GM23248 (cell line): ENCODE measurements at regions not wholly inside any gene's neighbourhood (a gene's known extent, or its start where the extent isn't known, plus 50 kb on each side); places are given as distances from the start of the nearest gene placed in this dataset.
"Not testable (repeated sequence)": the region's sequence is repeated elsewhere in the genome, so short reads cannot be mapped to it uniquely, and the experiment has no call there.

ENCODE experiments used
- DNase-seq: peaks from one replicate; pipeline ENCODE4 v3.0.0-alpha.2; 2015
- H2AFZ ChIP-seq: fragments of 200-600 bp; sonication (generic); 2 replicates; pipeline ENCODE4 v1.6.1; 2016; ENCODE audit warnings: antibody characterized with exemption
- H3F3A ChIP-seq: fragments of 200-600 bp; sonication (generic); 2 replicates; pipeline ENCODE4 v1.6.1; 2016; ENCODE audit warnings: mild to moderate bottlenecking, antibody characterized with exemption, mixed run types; ENCODE audit not compliant: insufficient read depth
- H3K27ac ChIP-seq: fragments of 200-600 bp; sonication (generic); 2 replicates; pipeline ENCODE4 v1.5.1; 2016; ENCODE audit warnings: mild to moderate bottlenecking
- H3K27me3 ChIP-seq: fragments of 200-600 bp; sonication (generic); replicated peaks from 2 replicates; pipeline ENCODE4 v1.6.1; 2016; ENCODE audit warnings: mild to moderate bottlenecking; ENCODE audit not compliant: insufficient read depth
- H3K36me3 ChIP-seq: fragments of 200-600 bp; sonication (generic); 2 replicates; pipeline ENCODE4 v1.6.1; 2016; ENCODE audit warnings: low read depth, mild to moderate bottlenecking
- H3K4me1 ChIP-seq: fragments of 200-600 bp; sonication (generic); 2 replicates; pipeline ENCODE4 v1.6.1; 2016; ENCODE audit warnings: mild to moderate bottlenecking; ENCODE audit not compliant: insufficient read depth
- H3K4me2 ChIP-seq: fragments of 200-600 bp; sonication (generic); one replicate; pipeline ENCODE4 v1.6.1; 2016; ENCODE audit warnings: mild to moderate bottlenecking; ENCODE audit not compliant: unreplicated experiment
- H3K4me3 ChIP-seq: fragments of 200-600 bp; sonication (generic); 2 replicates; pipeline ENCODE4 v1.5.1; 2016; ENCODE audit warnings: mild to moderate bottlenecking
- H3K79me2 ChIP-seq: fragments of 200-600 bp; sonication (generic); 2 replicates; pipeline ENCODE4 v1.6.1; 2016; ENCODE audit warnings: mild to moderate bottlenecking; ENCODE audit not compliant: insufficient read depth
- H3K9ac ChIP-seq: fragments of 200-600 bp; sonication (generic); 2 replicates; pipeline ENCODE4 v1.6.1; 2016; ENCODE audit warnings: mild to moderate bottlenecking
- H3K9me2 ChIP-seq: fragments of 200-600 bp; sonication (generic); 2 replicates; pipeline ENCODE4 v1.6.1; 2016; ENCODE audit warnings: mixed run types, mild to moderate bottlenecking, moderate library complexity; ENCODE audit not compliant: insufficient read depth
- H3K9me3 ChIP-seq: fragments of 200-600 bp; sonication (generic); one replicate; pipeline ENCODE4 v1.6.1; 2017; ENCODE audit warnings: low read depth
- H4K20me1 ChIP-seq: fragments of 200-600 bp; sonication (generic); 2 replicates; pipeline ENCODE4 v1.6.0; 2016; ENCODE audit not compliant: insufficient read depth
- EZH2 ChIP-seq: fragments of 200-600 bp; sonication (generic); IDR thresholded peaks from 2 replicates; pipeline ENCODE4 v1.6.1; 2018; ENCODE audit warnings: antibody characterized with exemption, mild to moderate bottlenecking; ENCODE audit not compliant: insufficient read depth, poor library complexity, severe bottlenecking
- EZH2phosphoT487 ChIP-seq: fragments of 200-600 bp; sonication (generic); IDR thresholded peaks from 2 replicates; pipeline ENCODE4 v1.6.1; 2018; ENCODE audit warnings: antibody characterized with exemption, moderate library complexity, mild to moderate bottlenecking, low read depth; ENCODE audit not compliant: insufficient read depth
- WGBS, 2 experiments: methylation state at CpG; one replicate each; pipeline ENCODE4 v1.1.6; 2015 to 2017; ENCODE audit warnings: low lambda C conversion rate in 2 of 2, low coverage in 1 of 2; ENCODE audit errors: missing lambda C conversion rate in 2 of 2; 5-methylcytosine and 5-hydroxymethylcytosine counted together
- in situ Hi-C: fragments of 300-500 bp; cut with MboI; formaldehyde crosslinking; loops from 2 replicates; pipeline ENCODE4 v1.15.0; 2020

- no peak for TF ChIP-seq EZH2phosphoT487
- TF ChIP-seq EZH2 = no peak
Measured at GRCh38 chr10:84634636-84635035, 306.2 kb downstream of the CCSER2 start.

GRCh38 chr10:84650628-84651027, 322.2 kb downstream of the CCSER2 start:
- WGBS, 2 experiments = 8 to 18% methylated on average over 1 of the region's 1 CpG
- H2AFZ ChIP-seq, H3K27me3 ChIP-seq: not testable (repeated sequence)

More at GRCh38 chr10:84634636-84635035, 306.2 kb downstream of the CCSER2 start:
- no peaks in the 10 kb centered on the region for H4K20me1 ChIP-seq
- no peak overlapping the region for H3K4me2 ChIP-seq
- in situ Hi-C loops = no loop called here
- 23 to 32% methylated on average over 5 of the region's 5 CpGs for WGBS, 2 experiments
- no peaks in the 10 kb centered on the region for H3K79me2 ChIP-seq
- 0 out of 2 replicates have a peak, but pooled peaks cover 3% of the 10 kb centered on the region for H3K9me2 ChIP-seq
- no peak overlapping the region for H3K4me3 ChIP-seq
- H3K9ac ChIP-seq = no peak overlapping the region
- H3K4me1 ChIP-seq = no peaks in the 10 kb centered on the region
- no peaks in the 10 kb centered on the region for H3K36me3 ChIP-seq
- H3K9me3 ChIP-seq = no peaks in the 10 kb centered on the region
- H2AFZ ChIP-seq = no peak overlapping the region
- DNase-seq = no peak
- H3K27ac ChIP-seq = no peak overlapping the region
- H3K27me3 ChIP-seq = no peaks in the 10 kb centered on the region
- no peaks in the 10 kb centered on the region for H3F3A ChIP-seq

GRCh38 chr10:84654671-84655070, 326.3 kb downstream of the CCSER2 start:
- no peak for DNase-seq
- 7 to 8% methylated on average over 2 of the region's 2 CpGs for WGBS, 2 experiments
- Histone ChIP-seq H3K27ac (no peak overlapping the region), H3K9me3 (no peaks in the 10 kb centered on the region), H3K4me3 (no peak overlapping the region), H3K27me3 (no peaks in the 10 kb centered on the region), H2AFZ (no peak overlapping the region), H3K9ac (no peak overlapping the region), H3F3A (no peaks in the 10 kb centered on the region), H3K4me1 (no peaks in the 10 kb centered on the region), H3K36me3 (no peaks in the 10 kb centered on the region), H4K20me1 (no peaks in the 10 kb centered on the region), H3K4me2 (no peak overlapping the region), H3K9me2 (no peaks in the 10 kb centered on the region), H3K79me2 (no peaks in the 10 kb centered on the region)
- TF ChIP-seq EZH2phosphoT487 = no peak
- TF ChIP-seq EZH2 = no peak
- in situ Hi-C loops = no loop called here

More at GRCh38 chr10:84650628-84651027, 322.2 kb downstream of the CCSER2 start:
- H3K9me2 ChIP-seq, DNase-seq, H3K9me3 ChIP-seq, H3K4me2 ChIP-seq, H3F3A ChIP-seq, H4K20me1 ChIP-seq, H3K79me2 ChIP-seq, H3K36me3 ChIP-seq, H3K4me1 ChIP-seq, H3K9ac ChIP-seq, H3K4me3 ChIP-seq, in situ Hi-C loops, H3K27ac ChIP-seq: not testable (repeated sequence)

GRCh38 chr10:84659027-84659426, 330.6 kb downstream of the CCSER2 start:
- Histone ChIP-seq H3K36me3 (no peaks in the 10 kb centered on the region), H3K4me1 (no peaks in the 10 kb centered on the region), H3K27me3 (no peaks in the 10 kb centered on the region), H3K27ac (no peak overlapping the region), H3K9me3 (no peaks in the 10 kb centered on the region), H3K4me3 (no peak overlapping the region), H3F3A (no peaks in the 10 kb centered on the region), H4K20me1 (no peaks in the 10 kb centered on the region), H3K4me2 (no peak overlapping the region), H2AFZ (no peak overlapping the region), H3K9me2 (no peaks in the 10 kb centered on the region), H3K79me2 (no peaks in the 10 kb centered on the region), H3K9ac (no peak overlapping the region)
- TF ChIP-seq EZH2phosphoT487 = no peak
- no peak for TF ChIP-seq EZH2
- in situ Hi-C loops = no loop called here
- no peak for DNase-seq
- WGBS, 2 experiments = 25 to 32% methylated on average over 6 of the region's 6 CpGs
